ENCODE measurements at regions not wholly inside any gene's neighbourhood (a gene's known extent, or its start where the extent isn't known, plus 50 kb on each side); places are given as distances from the start of the nearest gene placed in this dataset.

DNA sequence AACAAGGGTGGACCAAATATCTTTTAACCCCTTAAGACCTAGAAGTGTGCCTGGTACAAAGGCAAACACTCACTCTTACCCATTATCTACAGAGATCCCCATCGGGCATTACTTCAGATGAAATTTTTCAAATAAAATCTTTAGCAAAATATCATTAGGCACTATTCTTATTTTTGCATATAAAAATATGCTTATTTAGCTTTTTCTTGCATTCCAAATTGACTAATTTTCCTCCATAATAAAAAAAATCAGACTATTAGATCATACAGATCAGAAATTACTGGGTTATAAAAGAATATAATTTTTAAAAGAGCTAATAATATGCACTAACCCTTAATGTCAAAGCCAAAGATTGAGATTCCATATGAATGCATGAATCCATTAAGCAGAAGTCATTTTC is 178.7 kb upstream of the SLC30A5 start:
- TF ChIP-seq, protein P1, sequence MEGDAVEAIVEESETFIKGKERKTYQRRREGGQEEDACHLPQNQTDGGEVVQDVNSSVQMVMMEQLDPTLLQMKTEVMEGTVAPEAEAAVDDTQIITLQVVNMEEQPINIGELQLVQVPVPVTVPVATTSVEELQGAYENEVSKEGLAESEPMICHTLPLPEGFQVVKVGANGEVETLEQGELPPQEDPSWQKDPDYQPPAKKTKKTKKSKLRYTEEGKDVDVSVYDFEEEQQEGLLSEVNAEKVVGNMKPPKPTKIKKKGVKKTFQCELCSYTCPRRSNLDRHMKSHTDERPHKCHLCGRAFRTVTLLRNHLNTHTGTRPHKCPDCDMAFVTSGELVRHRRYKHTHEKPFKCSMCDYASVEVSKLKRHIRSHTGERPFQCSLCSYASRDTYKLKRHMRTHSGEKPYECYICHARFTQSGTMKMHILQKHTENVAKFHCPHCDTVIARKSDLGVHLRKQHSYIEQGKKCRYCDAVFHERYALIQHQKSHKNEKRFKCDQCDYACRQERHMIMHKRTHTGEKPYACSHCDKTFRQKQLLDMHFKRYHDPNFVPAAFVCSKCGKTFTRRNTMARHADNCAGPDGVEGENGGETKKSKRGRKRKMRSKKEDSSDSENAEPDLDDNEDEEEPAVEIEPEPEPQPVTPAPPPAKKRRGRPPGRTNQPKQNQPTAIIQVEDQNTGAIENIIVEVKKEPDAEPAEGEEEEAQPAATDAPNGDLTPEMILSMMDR (IDR thresholded peaks at IDR 0.05; ENCODE audit: low read depth, low read length, poor library complexity, severe bottlenecking) = no peak
- no peak for TF ChIP-seq EZH2phosphoT487 (IDR thresholded peaks at IDR 0.05; ENCODE audit: borderline replicate concordance, low read length)

Data from DOHH2 (cell line).